AG04450 (cell line): ENCODE measurements at regions not wholly inside any gene's neighbourhood (a gene's known extent, or its start where the extent isn't known, plus 50 kb on each side); places are given as distances from the start of the nearest gene placed in this dataset.

Experiments
- CTCF ChIA-PET: fragments of 300-600, 350-600 bp; formaldehyde crosslinking; extraction: SDS; loops from one replicate; lab custom pipeline; 2022; ENCODE audit warnings: antibody characterized with exemption, inconsistent platforms; lab: Charles Lee
- POLR2A ChIA-PET: fragments of 350-600 bp; formaldehyde crosslinking; extraction: SDS; loops from one replicate; lab custom pipeline; 2021; ENCODE audit warnings: antibody characterized with exemption, inconsistent platforms; lab: Yijun Ruan, JAX
- DNase-seq: peaks from one replicate; pipeline ENCODE4 v3.0.0-alpha.2; 2011; ENCODE audit warnings: low read depth, low spot score
- H3K27ac ChIP-seq: one replicate; pipeline ENCODE4 v1.5.1; 2012; ENCODE audit warnings: low read depth, low read length, control low read depth
- H3K27me3 ChIP-seq: one replicate; pipeline ENCODE4 v1.6.0; 2012; ENCODE audit warnings: low read length; ENCODE audit not compliant: control insufficient read depth, insufficient read depth
- H3K4me3 ChIP-seq: 2 replicates; pipeline ENCODE4 v1.5.1; 2011; ENCODE audit warnings: mild to moderate bottlenecking, low read depth, low read length, control low read depth
- H3K9me3 ChIP-seq: 2 replicates; pipeline ENCODE4 v1.5.1; 2012; ENCODE audit warnings: low read length; ENCODE audit not compliant: control insufficient read depth, insufficient read depth
- CTCF ChIP-seq: IDR thresholded peaks from 2 replicates; pipeline ENCODE4 v1.5.1; 2011; ENCODE audit warnings: low read depth, low read length, control low read depth, inconsistent platforms

DNA sequence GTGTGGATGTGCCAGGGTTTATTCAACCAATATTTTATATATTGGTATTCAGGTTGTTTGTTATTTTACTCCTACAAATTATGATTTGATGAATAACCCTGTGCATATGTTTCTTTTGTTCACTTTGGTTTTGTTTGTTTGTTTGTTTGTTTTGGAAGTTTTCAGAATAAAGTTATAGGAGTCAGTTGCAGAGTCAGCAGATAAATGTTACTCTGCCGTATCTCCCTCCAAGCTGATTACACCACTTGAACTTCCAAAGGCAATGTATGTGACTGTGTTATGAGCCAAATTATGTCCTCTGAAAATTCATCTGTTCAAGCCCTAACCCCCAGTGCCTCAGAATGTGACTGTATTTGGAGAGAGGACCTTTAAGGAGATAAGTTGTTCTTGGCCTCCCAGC lies 497.5 kb downstream of the TNS1 start:
- CTCF ChIA-PET: no interaction called here
- H3K27me3 ChIP-seq: no peaks in the 10 kb centered on the region
- DNase-seq: no peak
- no peak for TF ChIP-seq CTCF
- H3K9me3 ChIP-seq: no peaks in the 10 kb centered on the region
- H3K4me3 ChIP-seq: no peak overlapping the region
- POLR2A ChIA-PET: no interaction called here
- no peak overlapping the region for H3K27ac ChIP-seq

GRCh38 chr2:217501887-217502286 lies 500.9 kb downstream of the TNS1 start:
- Histone ChIP-seq H3K27me3 (no peaks in the 10 kb centered on the region), H3K9me3 (no peaks in the 10 kb centered on the region), H3K4me3 (no peak overlapping the region), H3K27ac (no peak overlapping the region)
- no peak for DNase-seq
- TF ChIP-seq CTCF: no peak
- CTCF ChIA-PET: interaction anchor here (1.8 kb wide), 1 partner anchor 9 kb away, joined by 6 read pairs; no protein-coding TSS in a partner anchor
- POLR2A ChIA-PET: no interaction called here

- CTCF ChIA-PET: no interaction called here
- Histone ChIP-seq H3K27me3 (no peaks in the 10 kb centered on the region), H3K9me3 (no peaks in the 10 kb centered on the region), H3K4me3 (no peak overlapping the region), H3K27ac (no peak overlapping the region)
- TF ChIP-seq CTCF: no peak
- no peak for DNase-seq
- POLR2A ChIA-PET: no interaction called here
These were observed 504.9 kb downstream of the TNS1 start for GRCh38 chr2:217497843-217498377.

DNA sequence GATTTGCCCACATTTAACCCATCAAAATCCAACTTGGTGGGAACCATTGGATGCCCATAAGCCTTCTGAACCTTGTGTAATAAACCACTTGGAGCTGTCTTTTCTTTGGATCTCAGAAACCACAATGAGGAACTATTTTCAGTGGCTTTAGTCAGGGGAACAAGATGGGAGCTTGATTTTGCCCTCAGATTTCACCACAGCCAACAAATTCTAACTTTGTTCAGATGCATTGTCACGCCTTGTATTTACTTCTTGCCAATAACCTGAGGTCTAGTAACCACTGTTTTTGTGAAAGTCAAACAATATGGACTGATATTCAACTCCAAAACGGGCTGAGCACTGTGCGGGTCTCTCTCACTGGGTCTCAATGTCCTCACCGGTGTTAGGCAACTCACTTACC lies 508.2 kb downstream of the TNS1 start:
- DNase-seq: no peak
- ChIA-PET CTCF (no interaction called here), POLR2A (no interaction called here)

GRCh38 chr2:217491271-217491670 lies 511.5 kb downstream of the TNS1 start:
- POLR2A ChIA-PET: no interaction called here
- no peak overlapping the region for H3K4me3 ChIP-seq
- CTCF ChIA-PET: no interaction called here

More for the DNA sequence above, 508.2 kb downstream of the TNS1 start:
- Histone ChIP-seq H3K4me3 (no peak overlapping the region), H3K9me3 (no peaks in the 10 kb centered on the region), H3K27ac (no peak overlapping the region), H3K27me3 (no peaks in the 10 kb centered on the region)
- no peak for TF ChIP-seq CTCF

More at GRCh38 chr2:217491271-217491670, 511.5 kb downstream of the TNS1 start:
- no peak for TF ChIP-seq CTCF
- DNase-seq: no peak
- Histone ChIP-seq H3K27ac (no peak overlapping the region), H3K27me3 (no peaks in the 10 kb centered on the region), H3K9me3 (no peaks in the 10 kb centered on the region)
